Left lung (tissue), 4 donors: ENCODE measurements at regions not wholly inside any gene's neighbourhood (a gene's known extent, or its start where the extent isn't known, plus 50 kb on each side); places are given as distances from the start of the nearest gene placed in this dataset.
A peak's percentile ranks its signal among the peaks of the same experiment; 100 is the strongest.

Experiments
- ATAC-seq: fragments of 200-7000 bp; cut with Tn5 transposase; one replicate; pipeline ENCODE4 v1.9.1; 2020; ENCODE audit warnings: moderate library complexity
- DNase-seq, 4 donors: peaks; one replicate each; pipeline ENCODE4 v3.0.0-alpha.2; 2013 to 2020
- H3K27ac ChIP-seq, 2 donors: fragments of 200-600 bp; sonication (generic) in 1 of 2; one replicate each; pipeline versions ENCODE4 v1.5.0 to v1.8.0; 2020 to 2021
- H3K27me3 ChIP-seq, 2 donors: fragments of 200-600 bp; sonication (generic) in 1 of 2; one replicate each; pipeline versions ENCODE4 v1.5.0 to v1.8.0; 2020 to 2021
- H3K36me3 ChIP-seq, 2 donors: fragments of 200-600 bp; sonication (generic) in 1 of 2; one replicate each; pipeline versions ENCODE4 v1.5.0 to v1.8.0; 2020 to 2021
- H3K4me1 ChIP-seq, 2 donors: fragments of 200-600 bp; one replicate each; pipeline ENCODE4 v1.8.0; 2021
- H3K4me3 ChIP-seq, 2 donors: fragments of 200-600 bp; sonication (generic) in 1 of 2; one replicate each; pipeline versions ENCODE4 v1.5.0 to v1.8.0; 2020 to 2021; ENCODE audit warnings: mild to moderate bottlenecking in 1 of 2
- H3K9me3 ChIP-seq, 2 donors: fragments of 200-600 bp; sonication (generic) in 1 of 2; one replicate each; pipeline versions ENCODE4 v1.5.0 to v1.8.0; 2020 to 2021
- intact Hi-C, 2 donors: fragments of 100-400 bp; cut with DNase I; formaldehyde crosslinking; loops; one replicate each; pipeline versions ENCODE4 v1.11.2 to v1.14.2; 2022
- TF ChIP-seq, protein P1 (sequence below), 2 donors: fragments of 200-600 bp; sonication (generic) in 1 of 2; IDR thresholded peaks; one replicate each; pipeline versions ENCODE4 v1.5.0 to v1.8.0; 2021; ENCODE audit warnings: antibody characterized with exemption in 2 of 2
- donor health status: DM: no; HTN: yes; CAD: no.
- donor health status: DM: no; HTN: no; CAD: no.

DNA sequence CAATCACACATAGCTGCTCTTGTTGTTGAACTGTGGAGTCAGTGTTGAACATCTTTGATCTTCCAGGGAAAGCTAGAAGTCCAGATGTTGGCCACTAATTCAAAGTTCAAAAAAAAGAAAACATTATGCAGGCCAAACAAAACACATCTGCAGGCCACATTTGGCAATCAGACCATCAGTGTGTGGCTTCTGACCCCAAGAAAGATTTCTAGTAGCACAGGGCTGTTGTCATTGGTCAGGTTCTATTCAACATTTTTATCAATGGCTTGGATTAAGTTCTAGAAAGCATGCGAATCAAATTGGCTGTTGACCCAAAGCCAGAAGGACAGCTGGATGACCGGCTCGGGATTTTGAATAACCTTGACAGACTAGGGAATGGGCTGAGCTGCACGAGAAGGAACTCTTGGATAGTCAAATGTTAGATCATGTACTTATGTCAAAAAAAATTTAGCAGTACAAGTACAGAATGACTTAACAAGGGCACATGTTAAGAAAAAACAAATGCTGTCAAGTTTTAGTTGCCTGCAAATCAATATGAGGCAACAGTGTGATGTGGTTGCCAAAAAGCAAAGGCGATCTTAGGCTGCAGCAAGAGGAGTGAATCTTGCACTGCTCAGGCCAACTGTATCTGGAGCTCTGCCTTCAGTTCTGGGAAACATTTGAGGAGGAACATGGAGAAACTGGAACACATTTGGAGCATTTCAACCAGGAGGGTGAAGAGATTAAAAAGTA is 187.6 kb downstream of the RGS9 start:
- Histone ChIP-seq H3K27ac (no peak overlapping the region), H3K4me3 (no peak overlapping the region), H3K36me3 (no peaks in the 10 kb centered on the region), H3K27me3 (no peaks in the 10 kb centered on the region), H3K4me1 (no peaks in the 10 kb centered on the region), H3K9me3 (no peaks in the 10 kb centered on the region)
- DNase-seq (peak in 2 of 4 donors; percentile 51 to 81), ATAC-seq (peak; percentile 39)
- TF ChIP-seq, protein P1, sequence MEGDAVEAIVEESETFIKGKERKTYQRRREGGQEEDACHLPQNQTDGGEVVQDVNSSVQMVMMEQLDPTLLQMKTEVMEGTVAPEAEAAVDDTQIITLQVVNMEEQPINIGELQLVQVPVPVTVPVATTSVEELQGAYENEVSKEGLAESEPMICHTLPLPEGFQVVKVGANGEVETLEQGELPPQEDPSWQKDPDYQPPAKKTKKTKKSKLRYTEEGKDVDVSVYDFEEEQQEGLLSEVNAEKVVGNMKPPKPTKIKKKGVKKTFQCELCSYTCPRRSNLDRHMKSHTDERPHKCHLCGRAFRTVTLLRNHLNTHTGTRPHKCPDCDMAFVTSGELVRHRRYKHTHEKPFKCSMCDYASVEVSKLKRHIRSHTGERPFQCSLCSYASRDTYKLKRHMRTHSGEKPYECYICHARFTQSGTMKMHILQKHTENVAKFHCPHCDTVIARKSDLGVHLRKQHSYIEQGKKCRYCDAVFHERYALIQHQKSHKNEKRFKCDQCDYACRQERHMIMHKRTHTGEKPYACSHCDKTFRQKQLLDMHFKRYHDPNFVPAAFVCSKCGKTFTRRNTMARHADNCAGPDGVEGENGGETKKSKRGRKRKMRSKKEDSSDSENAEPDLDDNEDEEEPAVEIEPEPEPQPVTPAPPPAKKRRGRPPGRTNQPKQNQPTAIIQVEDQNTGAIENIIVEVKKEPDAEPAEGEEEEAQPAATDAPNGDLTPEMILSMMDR (IDR thresholded peaks at IDR 0.05), result no peak
- intact Hi-C loops, result no loop called here

- no peak for DNase-seq
- Histone ChIP-seq H3K27me3 (no peaks in the 10 kb centered on the region), H3K4me3 (no peak overlapping the region), H3K4me1 (no peaks in the 10 kb centered on the region), H3K27ac (no peak overlapping the region), H3K9me3 (no peaks in the 10 kb centered on the region), H3K36me3 (no peaks in the 10 kb centered on the region)
- intact Hi-C loops, result no loop called here
- ATAC-seq, result no peak
- TF ChIP-seq, protein P1 (IDR thresholded peaks at IDR 0.05), result no peak
Measured at GRCh38 chr17:65323049-65323448, 185.9 kb downstream of the RGS9 start.

GRCh38 chr17:65320820-65321219 is 183.7 kb downstream of the RGS9 start:
- no peaks in the 10 kb centered on the region for H3K27me3 ChIP-seq
- no peak overlapping the region for H3K4me3 ChIP-seq
- TF ChIP-seq, protein P1 (IDR thresholded peaks at IDR 0.05), result no peak
- H3K27ac ChIP-seq, result no peak overlapping the region
- intact Hi-C loops, result no loop called here
- ATAC-seq, result no peak
- H3K36me3 ChIP-seq, result no peaks in the 10 kb centered on the region
- no peaks in the 10 kb centered on the region for H3K4me1 ChIP-seq
- H3K9me3 ChIP-seq, result no peaks in the 10 kb centered on the region
- no peak for DNase-seq

- H3K9me3 ChIP-seq, result no peaks in the 10 kb centered on the region
- no peaks in the 10 kb centered on the region for H3K36me3 ChIP-seq
- no peaks in the 10 kb centered on the region for H3K27me3 ChIP-seq
- ATAC-seq (no peak), DNase-seq (no peak)
- intact Hi-C loops, result no loop called here
- H3K27ac ChIP-seq, result no peak overlapping the region
- TF ChIP-seq, protein P1 (IDR thresholded peaks at IDR 0.05), result no peak
- H3K4me3 ChIP-seq, result no peak overlapping the region
- no peaks in the 10 kb centered on the region for H3K4me1 ChIP-seq
Measured at GRCh38 chr17:65314212-65314611, 177.0 kb downstream of the RGS9 start.

DNA sequence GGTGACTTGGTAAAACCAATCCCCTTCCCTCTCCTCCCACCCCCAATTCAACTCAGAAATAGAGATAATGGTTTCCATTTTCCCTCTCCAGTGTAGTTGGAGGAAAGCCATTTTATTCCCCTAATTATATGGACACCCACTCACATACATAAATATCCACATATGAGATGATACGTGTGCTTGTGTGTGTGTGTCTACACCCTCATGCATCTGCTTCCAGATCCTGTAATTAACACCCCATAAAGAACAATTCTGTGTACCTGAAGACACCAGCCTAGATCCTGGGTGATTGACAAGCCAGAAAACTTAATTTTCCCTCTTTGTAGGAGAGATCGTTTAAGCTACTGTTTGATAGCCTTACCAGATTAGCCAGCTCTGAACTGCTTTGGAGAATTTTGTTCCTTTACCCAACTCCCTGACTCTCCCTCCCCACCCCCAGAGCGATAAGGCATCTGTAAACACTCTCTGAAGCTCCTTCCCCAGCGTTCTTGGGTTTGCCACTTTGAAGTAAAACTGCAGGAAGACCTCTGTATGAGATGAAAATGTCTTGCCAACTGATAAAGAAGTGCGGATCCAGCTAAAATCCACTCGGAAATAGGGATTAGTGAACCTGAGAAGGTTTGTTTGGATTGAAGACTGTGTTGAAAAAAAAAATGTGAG is 175.7 kb downstream of the RGS9 start:
- Histone ChIP-seq H3K27me3 (no peaks in the 10 kb centered on the region), H3K9me3 (no peaks in the 10 kb centered on the region), H3K36me3 (no peaks in the 10 kb centered on the region), H3K27ac (no peak overlapping the region), H3K4me1 (no peaks in the 10 kb centered on the region), H3K4me3 (no peak overlapping the region)
- intact Hi-C loops, result no loop called here
- TF ChIP-seq, protein P1 (IDR thresholded peaks at IDR 0.05), result no peak
- peak in 1 of 4 donors; percentile 24 for DNase-seq
- peak; percentile 30 for ATAC-seq
